ENCODE measurements at regions not wholly inside any gene's neighbourhood (a gene's known extent, or its start where the extent isn't known, plus 50 kb on each side); places are given as distances from the start of the nearest gene placed in this dataset.

GRCh38 chr21:26752849-26753248, 92.4 kb downstream of the ADAMTS1 start:
- Histone ChIP-seq H3K4me2 (ENCODE audit: insufficient read depth, low read length) (no peak overlapping the region), H3K27ac (ENCODE audit: low read depth, low read length) (no peak overlapping the region), H2AFZ (ENCODE audit: low read length) (no peak overlapping the region), H3K36me3 (ENCODE audit: insufficient read depth, low read length) (no peaks in the 10 kb centered on the region), H3K27me3 (ENCODE audit: insufficient read depth, low read length) (peaks cover 18% of the 10 kb centered on the region), H3K4me3 (ENCODE audit: insufficient read depth, low read length) (no peak overlapping the region), H4K20me1 (ENCODE audit: insufficient read depth, low read length) (no peaks in the 10 kb centered on the region), H3K4me1 (ENCODE audit: insufficient read depth, low read length) (peaks cover 10% of the 10 kb centered on the region), H3K9me3 (ENCODE audit: low read depth, low read length) (no peaks in the 10 kb centered on the region), H3K79me2 (ENCODE audit: insufficient read depth, low read length) (no peaks in the 10 kb centered on the region)
- DNase-seq (ENCODE audit: insufficient read length, low spot score, missing footprints) = no peak
- TF ChIP-seq CTCF (IDR thresholded peaks at IDR 0.05; ENCODE audit: extremely low read depth, low read depth, low read length) = no peak

GRCh38 chr21:26751305-26751704, 93.9 kb downstream of the ADAMTS1 start:
- no peak overlapping the region for H3K4me2 ChIP-seq (ENCODE audit: insufficient read depth, low read length)

GRCh38 chr21:26748066-26748465, 97.1 kb downstream of the ADAMTS1 start:
- peaks cover 29% of the 10 kb centered on the region for H3K27me3 ChIP-seq (ENCODE audit: insufficient read depth, low read length)
- H4K20me1 ChIP-seq (ENCODE audit: insufficient read depth, low read length) = no peaks in the 10 kb centered on the region
- no peaks in the 10 kb centered on the region for H3K36me3 ChIP-seq (ENCODE audit: insufficient read depth, low read length)
- H3K79me2 ChIP-seq (ENCODE audit: insufficient read depth, low read length) = no peaks in the 10 kb centered on the region
- H3K9me3 ChIP-seq (ENCODE audit: low read depth, low read length) = no peaks in the 10 kb centered on the region
- no peak overlapping the region for H2AFZ ChIP-seq (ENCODE audit: low read length)
- no peaks in the 10 kb centered on the region for H3K4me1 ChIP-seq (ENCODE audit: insufficient read depth, low read length)
- TF ChIP-seq CTCF (IDR thresholded peaks at IDR 0.05; ENCODE audit: extremely low read depth, low read depth, low read length) = no peak
- no peak for DNase-seq (ENCODE audit: insufficient read length, low spot score, missing footprints)
- H3K4me2 ChIP-seq (ENCODE audit: insufficient read depth, low read length) = no peak overlapping the region
- H3K27ac ChIP-seq (ENCODE audit: low read depth, low read length) = no peak overlapping the region
- no peak overlapping the region for H3K4me3 ChIP-seq (ENCODE audit: insufficient read depth, low read length)

More at GRCh38 chr21:26751305-26751704, 93.9 kb downstream of the ADAMTS1 start:
- TF ChIP-seq CTCF (IDR thresholded peaks at IDR 0.05; ENCODE audit: extremely low read depth, low read depth, low read length) = no peak
- Histone ChIP-seq H2AFZ (ENCODE audit: low read length) (no peak overlapping the region), H3K79me2 (ENCODE audit: insufficient read depth, low read length) (no peaks in the 10 kb centered on the region), H4K20me1 (ENCODE audit: insufficient read depth, low read length) (no peaks in the 10 kb centered on the region), H3K9me3 (ENCODE audit: low read depth, low read length) (no peaks in the 10 kb centered on the region), H3K27me3 (ENCODE audit: insufficient read depth, low read length) (peaks cover 27% of the 10 kb centered on the region), H3K4me1 (ENCODE audit: insufficient read depth, low read length) (peaks cover 4% of the 10 kb centered on the region), H3K4me3 (ENCODE audit: insufficient read depth, low read length) (no peak overlapping the region), H3K36me3 (ENCODE audit: insufficient read depth, low read length) (no peaks in the 10 kb centered on the region), H3K27ac (ENCODE audit: low read depth, low read length) (no peak overlapping the region)
- DNase-seq (ENCODE audit: insufficient read length, low spot score, missing footprints) = no peak

GRCh38 chr21:26747216-26747615, 98.0 kb downstream of the ADAMTS1 start:
- Histone ChIP-seq H3K27me3 (ENCODE audit: insufficient read depth, low read length) (peaks cover 29% of the 10 kb centered on the region), H3K4me2 (ENCODE audit: insufficient read depth, low read length) (no peak overlapping the region), H3K27ac (ENCODE audit: low read depth, low read length) (no peak overlapping the region), H2AFZ (ENCODE audit: low read length) (no peak overlapping the region), H3K36me3 (ENCODE audit: insufficient read depth, low read length) (no peaks in the 10 kb centered on the region), H4K20me1 (ENCODE audit: insufficient read depth, low read length) (no peaks in the 10 kb centered on the region), H3K4me3 (ENCODE audit: insufficient read depth, low read length) (no peak overlapping the region), H3K79me2 (ENCODE audit: insufficient read depth, low read length) (no peaks in the 10 kb centered on the region), H3K9me3 (ENCODE audit: low read depth, low read length) (no peaks in the 10 kb centered on the region), H3K4me1 (ENCODE audit: insufficient read depth, low read length) (no peaks in the 10 kb centered on the region)
- no peak for DNase-seq (ENCODE audit: insufficient read length, low spot score, missing footprints)
- no peak for TF ChIP-seq CTCF (IDR thresholded peaks at IDR 0.05; ENCODE audit: extremely low read depth, low read depth, low read length)

Measured in osteoblast (primary cell).